ENCODE measurements at regions not wholly inside any gene's neighbourhood (a gene's known extent, or its start where the extent isn't known, plus 50 kb on each side); places are given as distances from the start of the nearest gene placed in this dataset.

GRCh38 chr9:80208696-80209095, 636.9 kb downstream of the TLE4 start:
- TF ChIP-seq CTCF (IDR thresholded peaks at IDR 0.05), result no peak
- no peak for TF ChIP-seq POLR2A (IDR thresholded peaks at IDR 0.05)
